HepG2 (cell line): ENCODE measurements at regions not wholly inside any gene's neighbourhood (a gene's known extent, or its start where the extent isn't known, plus 50 kb on each side); places are given as distances from the start of the nearest gene placed in this dataset.
A peak's percentile ranks its signal among the peaks of the same experiment; 100 is the strongest.

ENCODE experiments used
- KLF15 ChIP-seq: sonication (generic); formaldehyde crosslinking; IDR thresholded peaks from 2 replicates; pipeline ENCODE4 v1.8.1; 2023; ENCODE audit warnings: borderline replicate concordance, mild to moderate bottlenecking, inconsistent platforms, missing genetic modification reagents, mixed read lengths
- KMT2A ChIP-seq: sonication (generic); formaldehyde crosslinking; IDR thresholded peaks from 2 replicates; pipeline ENCODE4 v1.4.0; 2020; ENCODE audit warnings: missing genetic modification reagents
- MAF1 ChIP-seq: sonication (generic); formaldehyde crosslinking; IDR thresholded peaks from 2 replicates; pipeline ENCODE4 v1.5.0; 2020; ENCODE audit warnings: missing genetic modification reagents, borderline replicate concordance
- MAFF ChIP-seq: IDR thresholded peaks from 2 replicates; pipeline ENCODE4 v1.6.1; 2011; ENCODE audit warnings: low read depth, low read length, improper control_type of control experiment
- MAFK ChIP-seq, 2 experiments: IDR thresholded peaks in 1 of 2; conservative IDR thresholded peaks in 1 of 2; 2 replicates each; pipeline ENCODE4 v1.6.1; 2011; ENCODE audit warnings: improper control_type of control experiment in 2 of 2, low read length in 2 of 2
- POLR2AphosphoS5 ChIP-seq: IDR thresholded peaks from 2 replicates; pipeline ENCODE4 v1.6.1; 2012; ENCODE audit warnings: low read depth, low read length
- SIN3B ChIP-seq: fragments of 150-350 bp; IDR thresholded peaks from 2 replicates; pipeline ENCODE4 v1.6.1; 2014; ENCODE audit warnings: low read length
- ZNF24 ChIP-seq: fragments of 450-650 bp; IDR thresholded peaks from 2 replicates; pipeline ENCODE4 v1.6.1; 2017; ENCODE audit warnings: antibody characterized with exemption, mild to moderate bottlenecking
- ZNF317 ChIP-seq: sonication (generic); formaldehyde crosslinking; IDR thresholded peaks from 2 replicates; pipeline ENCODE4 v1.5.0; 2020; ENCODE audit warnings: mild to moderate bottlenecking, missing genetic modification reagents
- ZNF451 ChIP-seq: sonication (generic); formaldehyde crosslinking; IDR thresholded peaks from 2 replicates; pipeline ENCODE4 v1.5.0; 2020; ENCODE audit warnings: mild to moderate bottlenecking, missing genetic modification reagents
- ZNF746 ChIP-seq: sonication (generic); formaldehyde crosslinking; IDR thresholded peaks from 2 replicates; pipeline ENCODE4 v1.8.0; 2022; ENCODE audit warnings: mild to moderate bottlenecking, missing genetic modification reagents
- ZNF747 ChIP-seq: sonication (generic); formaldehyde crosslinking; IDR thresholded peaks from 2 replicates; pipeline ENCODE4 v1.8.1; 2023; ENCODE audit warnings: missing genetic modification reagents, mild to moderate bottlenecking, borderline replicate concordance
- ZNF770 ChIP-seq: sonication (generic); formaldehyde crosslinking; IDR thresholded peaks from 2 replicates; pipeline ENCODE4 v1.5.0; 2020; ENCODE audit warnings: mild to moderate bottlenecking, missing genetic modification reagents
- ZNF777 ChIP-seq: sonication (generic); formaldehyde crosslinking; IDR thresholded peaks from 2 replicates; pipeline ENCODE4 v1.4.0; 2020; ENCODE audit warnings: missing genetic modification reagents
- TF ChIP-seq, protein P1 (sequence below): sonication (generic); formaldehyde crosslinking; IDR thresholded peaks from 2 replicates; pipeline ENCODE4 v1.4.0; 2020; ENCODE audit warnings: missing genetic modification reagents, borderline replicate concordance
- TF ChIP-seq, protein P2 (sequence below): sonication (generic); formaldehyde crosslinking; IDR thresholded peaks from 2 replicates; pipeline ENCODE4 v1.4.0; 2020; ENCODE audit warnings: missing genetic modification reagents, low read depth, mild to moderate bottlenecking, borderline replicate concordance
- TF ChIP-seq, protein P3 (sequence below): sonication (generic); formaldehyde crosslinking; IDR thresholded peaks from 2 replicates; pipeline ENCODE4 v1.4.0; 2020; ENCODE audit warnings: missing genetic modification reagents, borderline replicate concordance

DNA sequence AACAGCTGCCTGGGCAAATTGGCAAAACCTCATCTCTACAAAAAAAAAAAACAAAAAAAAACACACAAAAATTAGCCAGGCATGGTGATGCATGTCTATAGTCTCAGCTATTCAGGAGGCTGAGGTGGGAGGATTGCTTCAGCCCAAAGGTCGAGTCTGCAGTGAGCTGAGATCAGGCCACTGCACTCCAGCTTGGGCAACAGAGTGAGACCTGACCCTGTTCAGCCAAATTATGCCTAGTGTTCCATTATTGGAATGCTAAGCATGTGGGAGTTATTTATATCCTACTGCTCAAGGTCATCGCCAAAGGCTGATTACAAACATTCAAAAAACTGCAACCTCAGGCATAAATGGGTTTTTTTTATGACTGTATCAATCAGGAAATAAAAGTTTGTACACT is 1251.0 kb upstream of the PCDH9 start (continued):
- TF ChIP-seq ZNF24 = no peak
- TF ChIP-seq ZNF770 = peak; percentile 86
- TF ChIP-seq, protein P1, sequence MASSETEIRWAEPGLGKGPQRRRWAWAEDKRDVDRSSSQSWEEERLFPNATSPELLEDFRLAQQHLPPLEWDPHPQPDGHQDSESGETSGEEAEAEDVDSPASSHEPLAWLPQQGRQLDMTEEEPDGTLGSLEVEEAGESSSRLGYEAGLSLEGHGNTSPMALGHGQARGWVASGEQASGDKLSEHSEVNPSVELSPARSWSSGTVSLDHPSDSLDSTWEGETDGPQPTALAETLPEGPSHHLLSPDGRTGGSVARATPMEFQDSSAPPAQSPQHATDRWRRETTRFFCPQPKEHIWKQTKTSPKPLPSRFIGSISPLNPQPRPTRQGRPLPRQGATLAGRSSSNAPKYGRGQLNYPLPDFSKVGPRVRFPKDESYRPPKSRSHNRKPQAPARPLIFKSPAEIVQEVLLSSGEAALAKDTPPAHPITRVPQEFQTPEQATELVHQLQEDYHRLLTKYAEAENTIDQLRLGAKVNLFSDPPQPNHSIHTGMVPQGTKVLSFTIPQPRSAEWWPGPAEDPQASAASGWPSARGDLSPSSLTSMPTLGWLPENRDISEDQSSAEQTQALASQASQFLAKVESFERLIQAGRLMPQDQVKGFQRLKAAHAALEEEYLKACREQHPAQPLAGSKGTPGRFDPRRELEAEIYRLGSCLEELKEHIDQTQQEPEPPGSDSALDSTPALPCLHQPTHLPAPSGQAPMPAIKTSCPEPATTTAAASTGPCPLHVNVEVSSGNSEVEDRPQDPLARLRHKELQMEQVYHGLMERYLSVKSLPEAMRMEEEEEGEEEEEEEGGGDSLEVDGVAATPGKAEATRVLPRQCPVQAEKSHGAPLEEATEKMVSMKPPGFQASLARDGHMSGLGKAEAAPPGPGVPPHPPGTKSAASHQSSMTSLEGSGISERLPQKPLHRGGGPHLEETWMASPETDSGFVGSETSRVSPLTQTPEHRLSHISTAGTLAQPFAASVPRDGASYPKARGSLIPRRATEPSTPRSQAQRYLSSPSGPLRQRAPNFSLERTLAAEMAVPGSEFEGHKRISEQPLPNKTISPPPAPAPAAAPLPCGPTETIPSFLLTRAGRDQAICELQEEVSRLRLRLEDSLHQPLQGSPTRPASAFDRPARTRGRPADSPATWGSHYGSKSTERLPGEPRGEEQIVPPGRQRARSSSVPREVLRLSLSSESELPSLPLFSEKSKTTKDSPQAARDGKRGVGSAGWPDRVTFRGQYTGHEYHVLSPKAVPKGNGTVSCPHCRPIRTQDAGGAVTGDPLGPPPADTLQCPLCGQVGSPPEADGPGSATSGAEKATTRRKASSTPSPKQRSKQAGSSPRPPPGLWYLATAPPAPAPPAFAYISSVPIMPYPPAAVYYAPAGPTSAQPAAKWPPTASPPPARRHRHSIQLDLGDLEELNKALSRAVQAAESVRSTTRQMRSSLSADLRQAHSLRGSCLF (CRISPR knock-in tag) = no peak
- TF ChIP-seq, protein P2, sequence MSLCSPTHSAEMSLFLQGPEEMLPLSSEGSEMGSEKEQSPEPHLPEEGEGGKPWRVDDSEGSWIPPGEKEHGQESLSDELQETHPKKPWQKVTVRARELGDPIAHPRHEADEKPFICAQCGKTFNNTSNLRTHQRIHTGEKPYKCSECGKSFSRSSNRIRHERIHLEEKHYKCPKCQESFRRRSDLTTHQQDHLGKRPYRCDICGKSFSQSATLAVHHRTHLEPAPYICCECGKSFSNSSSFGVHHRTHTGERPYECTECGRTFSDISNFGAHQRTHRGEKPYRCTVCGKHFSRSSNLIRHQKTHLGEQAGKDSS (CRISPR knock-in tag) = no peak
- peak; percentile 44; the same call in 1 of the 2 replicates for TF ChIP-seq MAFF
- TF ChIP-seq ZNF777 = no peak
- no peak for TF ChIP-seq MAF1 (CRISPR knock-in tag)
- no peak for TF ChIP-seq ZNF451 (CRISPR knock-in tag)
- TF ChIP-seq ZNF747 (CRISPR knock-in tag) = no peak
- TF ChIP-seq KLF15 = no peak
- TF ChIP-seq ZNF317 = no peak
- peak; percentile 38 to 47; a peak in 3 of 4 replicates for TF ChIP-seq MAFK (conservative IDR thresholded peaks at IDR 0.05 in 1 of 2, IDR thresholded peaks at IDR 0.05 in 1 of 2; ENCODE audit: low read length in 2 of 2)
- TF ChIP-seq ZNF746 (CRISPR knock-in tag) = no peak
- TF ChIP-seq SIN3B = no peak
- no peak for TF ChIP-seq POLR2AphosphoS5
- TF ChIP-seq KMT2A (CRISPR knock-in tag) = no peak
- TF ChIP-seq, protein P3, sequence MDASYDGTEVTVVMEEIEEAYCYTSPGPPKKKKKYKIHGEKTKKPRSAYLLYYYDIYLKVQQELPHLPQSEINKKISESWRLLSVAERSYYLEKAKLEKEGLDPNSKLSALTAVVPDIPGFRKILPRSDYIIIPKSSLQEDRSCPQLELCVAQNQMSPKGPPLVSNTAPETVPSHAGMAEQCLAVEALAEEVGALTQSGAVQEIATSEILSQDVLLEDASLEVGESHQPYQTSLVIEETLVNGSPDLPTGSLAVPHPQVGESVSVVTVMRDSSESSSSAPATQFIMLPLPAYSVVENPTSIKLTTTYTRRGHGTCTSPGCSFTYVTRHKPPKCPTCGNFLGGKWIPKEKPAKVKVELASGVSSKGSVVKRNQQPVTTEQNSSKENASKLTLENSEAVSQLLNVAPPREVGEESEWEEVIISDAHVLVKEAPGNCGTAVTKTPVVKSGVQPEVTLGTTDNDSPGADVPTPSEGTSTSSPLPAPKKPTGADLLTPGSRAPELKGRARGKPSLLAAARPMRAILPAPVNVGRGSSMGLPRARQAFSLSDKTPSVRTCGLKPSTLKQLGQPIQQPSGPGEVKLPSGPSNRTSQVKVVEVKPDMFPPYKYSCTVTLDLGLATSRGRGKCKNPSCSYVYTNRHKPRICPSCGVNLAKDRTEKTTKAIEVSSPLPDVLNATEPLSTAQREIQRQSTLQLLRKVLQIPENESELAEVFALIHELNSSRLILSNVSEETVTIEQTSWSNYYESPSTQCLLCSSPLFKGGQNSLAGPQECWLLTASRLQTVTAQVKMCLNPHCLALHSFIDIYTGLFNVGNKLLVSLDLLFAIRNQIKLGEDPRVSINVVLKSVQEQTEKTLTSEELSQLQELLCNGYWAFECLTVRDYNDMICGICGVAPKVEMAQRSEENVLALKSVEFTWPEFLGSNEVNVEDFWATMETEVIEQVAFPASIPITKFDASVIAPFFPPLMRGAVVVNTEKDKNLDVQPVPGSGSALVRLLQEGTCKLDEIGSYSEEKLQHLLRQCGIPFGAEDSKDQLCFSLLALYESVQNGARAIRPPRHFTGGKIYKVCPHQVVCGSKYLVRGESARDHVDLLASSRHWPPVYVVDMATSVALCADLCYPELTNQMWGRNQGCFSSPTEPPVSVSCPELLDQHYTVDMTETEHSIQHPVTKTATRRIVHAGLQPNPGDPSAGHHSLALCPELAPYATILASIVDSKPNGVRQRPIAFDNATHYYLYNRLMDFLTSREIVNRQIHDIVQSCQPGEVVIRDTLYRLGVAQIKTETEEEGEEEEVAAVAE (CRISPR knock-in tag) = no peak
- TF ChIP-seq, all 625 proteins: peak for 3
